HCT116 (cell line): ENCODE measurements at regions not wholly inside any gene's neighbourhood (a gene's known extent, or its start where the extent isn't known, plus 50 kb on each side); places are given as distances from the start of the nearest gene placed in this dataset.

Experiments used
- ATAC-seq: fragments of 200-7000 bp; cut with Tn5 transposase; 2 replicates; pipeline ENCODE4 v1.9.1; 2020; ENCODE audit warnings: mild to moderate bottlenecking, moderate library complexity
- BruUV-seq: library from RNA; stranded (reverse); fragments of 400-500 nt; replicated peaks from 2 replicates; lab custom pipeline; 2021; lab: Mats Ljungman, UMichigan
- CTCF ChIA-PET: fragments of 300-600 bp; sonication (Branson Sonifier 250); formaldehyde crosslinking; loops from one replicate; lab custom pipeline; 2021; ENCODE audit warnings: antibody characterized with exemption; lab: Charles Lee
- POLR2A ChIA-PET: fragments of 300-600, 350-600 bp; sonication (Branson Sonifier 250); formaldehyde crosslinking; loops from one replicate; lab custom pipeline; 2021; ENCODE audit warnings: antibody characterized with exemption; lab: Charles Lee
- RAD21 ChIA-PET, 2 experiments: fragments of 300-600 bp; sonication (Branson Sonifier 250); formaldehyde crosslinking; loops; one replicate each; lab custom pipeline; 2023; ENCODE audit warnings: low total read pairs in 2 of 2; ENCODE audit not compliant: uncharacterized antibody in 2 of 2, unreplicated experiment in 2 of 2, low non-redundant PET in 1 of 2; lab: Charles Lee
- DNase-seq: peaks from one replicate; pipeline ENCODE4 v3.0.0-alpha.2; 2010; ENCODE audit warnings: low read depth, low spot score
- H2AFZ ChIP-seq: fragments of 200-600 bp; shearing (Covaris generic), sonication (generic); 2 replicates; pipeline ENCODE4 v1.6.1; 2017; ENCODE audit warnings: low read depth, mixed run types, mixed read lengths, antibody characterized with exemption, low read length; ENCODE audit not compliant: poor library complexity, severe bottlenecking
- H3K27ac ChIP-seq: 2 replicates; pipeline ENCODE4 v1.5.1; 2012; ENCODE audit warnings: low read depth, low read length
- H3K27me3 ChIP-seq: fragments of 200-600 bp; sonication (generic); 2 replicates; pipeline ENCODE4 v1.6.1; 2016; ENCODE audit warnings: mixed run types, low read length, mixed read lengths; ENCODE audit not compliant: insufficient read depth
- H3K36me3 ChIP-seq, 2 experiments: fragments of 200-500 bp in 1 of 2; fragments of 200-600 bp in 1 of 2; sonication (Bioruptor generic) in 1 of 2; sonication (generic) in 1 of 2; 2 replicates each; pipeline versions ENCODE4 v1.5.1 to v1.6.1; 2014 to 2016; ENCODE audit warnings: low read length in 2 of 2, inconsistent platforms in 1 of 2, mixed read lengths in 1 of 2, mixed run types in 1 of 2; ENCODE audit not compliant: insufficient read depth in 2 of 2, control insufficient read depth in 1 of 2
- H3K4me1 ChIP-seq, 2 experiments: fragments of 200-600 bp in 1 of 2; sonication (generic) in 1 of 2; 2 replicates each; pipeline versions ENCODE4 v1.5.1 to v1.6.1; 2012 to 2017; ENCODE audit warnings: low read length in 2 of 2, inconsistent platforms in 1 of 2, mild to moderate bottlenecking in 1 of 2, mixed read lengths in 1 of 2, mixed run types in 1 of 2, moderate library complexity in 1 of 2; ENCODE audit not compliant: insufficient read depth in 2 of 2, control insufficient read depth in 1 of 2
- H3K4me2 ChIP-seq: fragments of 200-600 bp; sonication (generic); 2 replicates; pipeline ENCODE4 v1.6.1; 2017; ENCODE audit warnings: mixed run types, low read length, mixed read lengths
- H3K4me3 ChIP-seq, 2 experiments: fragments of 200-600 bp in 1 of 2; sonication (generic) in 1 of 2; replicated peaks in 1 of 2; 2 replicates each; pipeline ENCODE4 v1.5.1; 2011 to 2016; ENCODE audit warnings: low read length in 2 of 2, control low read depth in 1 of 2, low read depth in 1 of 2, mild to moderate bottlenecking in 1 of 2, mixed read lengths in 1 of 2, mixed run types in 1 of 2
- H3K79me2 ChIP-seq: fragments of 200-600 bp; sonication (generic); 2 replicates; pipeline ENCODE4 v1.6.1; 2017; ENCODE audit warnings: mild to moderate bottlenecking, mixed run types, low read length, moderate library complexity, mixed read lengths; ENCODE audit not compliant: insufficient read depth
- H3K9ac ChIP-seq: fragments of 200-600 bp; sonication (generic); 2 replicates; pipeline ENCODE4 v1.6.1; 2016; ENCODE audit warnings: low read length, mixed read lengths
- H3K9me2 ChIP-seq: fragments of 200-600 bp; sonication (generic), shearing (Covaris generic); 2 replicates; pipeline ENCODE4 v1.6.1; 2017; ENCODE audit warnings: mixed run types, mild to moderate bottlenecking, moderate library complexity; ENCODE audit not compliant: insufficient read depth
- H3K9me3 ChIP-seq, 2 experiments: fragments of 200-500 bp in 1 of 2; fragments of 200-600 bp in 1 of 2; sonication (Bioruptor generic) in 1 of 2; sonication (generic) in 1 of 2; 2 replicates each; pipeline ENCODE4 v1.6.1; 2014 to 2017; ENCODE audit warnings: low read length in 2 of 2, mixed read lengths in 2 of 2, inconsistent platforms in 1 of 2, low read depth in 1 of 2, mild to moderate bottlenecking in 1 of 2, mixed run types in 1 of 2, moderate library complexity in 1 of 2; ENCODE audit not compliant: control insufficient read depth in 1 of 2, insufficient read depth in 1 of 2
- H4K20me1 ChIP-seq: fragments of 200-600 bp; sonication (generic), shearing (Covaris generic); 2 replicates; pipeline ENCODE4 v1.6.1; 2017; ENCODE audit warnings: mixed run types, mild to moderate bottlenecking, moderate library complexity; ENCODE audit not compliant: insufficient read depth
- CBX3 ChIP-seq: IDR thresholded peaks from 2 replicates; pipeline ENCODE4 v1.6.1; 2012; ENCODE audit warnings: low read depth
- ELF1 ChIP-seq: IDR thresholded peaks from 2 replicates; pipeline ENCODE4 v1.6.1; 2012; ENCODE audit warnings: low read depth, borderline replicate concordance
- JUND ChIP-seq: IDR thresholded peaks from 2 replicates; pipeline ENCODE4 v1.6.1; 2012
- MAX ChIP-seq: IDR thresholded peaks from 2 replicates; pipeline ENCODE4 v1.6.1; 2012
- POLR2AphosphoS5 ChIP-seq: IDR thresholded peaks from 2 replicates; pipeline ENCODE4 v1.6.1; 2011; ENCODE audit warnings: mild to moderate bottlenecking, low read depth, low read length, moderate library complexity
- RAD21 ChIP-seq: IDR thresholded peaks from 2 replicates; pipeline ENCODE4 v1.6.1; 2012; ENCODE audit warnings: low read depth, mild to moderate bottlenecking
- REST ChIP-seq: IDR thresholded peaks from 2 replicates; pipeline ENCODE4 v1.6.1; 2012; ENCODE audit warnings: low read depth
- SIN3A ChIP-seq: IDR thresholded peaks from 2 replicates; pipeline ENCODE4 v1.6.1; 2012; ENCODE audit warnings: low read depth
- SP1 ChIP-seq: IDR thresholded peaks from 2 replicates; pipeline ENCODE4 v1.6.1; 2012; ENCODE audit warnings: low read depth
- SRF ChIP-seq: IDR thresholded peaks from 2 replicates; pipeline ENCODE4 v1.6.1; 2012; ENCODE audit warnings: low read depth
- ZBTB33 ChIP-seq: IDR thresholded peaks from 2 replicates; pipeline ENCODE4 v1.6.1; 2011; ENCODE audit warnings: mild to moderate bottlenecking, low read length, moderate library complexity; ENCODE audit not compliant: insufficient replicate concordance; ENCODE audit errors: extremely low read depth
- intact Hi-C: fragments of 100-400 bp; cut with micrococcal nuclease; formaldehyde crosslinking; loops from 2 replicates; pipeline ENCODE4 v1.10.0; 2022

GRCh38 chr6:120186080-120186479 lies 836.5 kb upstream of the MAN1A1 start:
- Histone ChIP-seq H3K4me2 (no peak overlapping the region), H2AFZ (no peak overlapping the region), H3K9me3 (no peaks in the 10 kb centered on the region), H3K9me2 (peaks cover 3% of the 10 kb centered on the region; the same call in 1 of the 2 replicates), H3K9ac (no peak overlapping the region), H3K4me1 (no peaks in the 10 kb centered on the region), H3K36me3 (no peaks in the 10 kb centered on the region), H4K20me1 (no peaks in the 10 kb centered on the region), H3K27me3 (no peaks in the 10 kb centered on the region), H3K4me3 (no peak overlapping the region), H3K27ac (no peak overlapping the region), H3K79me2 (no peaks in the 10 kb centered on the region)
- ChIA-PET POLR2A (no interaction called here), RAD21 (no interaction called here), CTCF (no interaction called here)
- ATAC-seq (no peak), DNase-seq (no peak)
- TF ChIP-seq ZBTB33 (no peak), CBX3 (no peak), RAD21 (no peak), ELF1 (no peak), SIN3A (no peak), SRF (no peak), POLR2AphosphoS5 (no peak), MAX (no peak), JUND (no peak), SP1 (no peak), REST (no peak)
- no TSS peak for BruUV-seq
- intact Hi-C loops = no loop called here
